ENCODE measurements at regions not wholly inside any gene's neighbourhood (a gene's known extent, or its start where the extent isn't known, plus 50 kb on each side); places are given as distances from the start of the nearest gene placed in this dataset.

GRCh38 chr3:113058188-113058587, 67.4 kb downstream of the GTPBP8 start:
- TF ChIP-seq POLR2A (IDR thresholded peaks at IDR 0.05) (no peak), EP300 (IDR thresholded peaks at IDR 0.05; ENCODE audit: low read depth) (no peak)
- TF ChIP-seq, protein P1, sequence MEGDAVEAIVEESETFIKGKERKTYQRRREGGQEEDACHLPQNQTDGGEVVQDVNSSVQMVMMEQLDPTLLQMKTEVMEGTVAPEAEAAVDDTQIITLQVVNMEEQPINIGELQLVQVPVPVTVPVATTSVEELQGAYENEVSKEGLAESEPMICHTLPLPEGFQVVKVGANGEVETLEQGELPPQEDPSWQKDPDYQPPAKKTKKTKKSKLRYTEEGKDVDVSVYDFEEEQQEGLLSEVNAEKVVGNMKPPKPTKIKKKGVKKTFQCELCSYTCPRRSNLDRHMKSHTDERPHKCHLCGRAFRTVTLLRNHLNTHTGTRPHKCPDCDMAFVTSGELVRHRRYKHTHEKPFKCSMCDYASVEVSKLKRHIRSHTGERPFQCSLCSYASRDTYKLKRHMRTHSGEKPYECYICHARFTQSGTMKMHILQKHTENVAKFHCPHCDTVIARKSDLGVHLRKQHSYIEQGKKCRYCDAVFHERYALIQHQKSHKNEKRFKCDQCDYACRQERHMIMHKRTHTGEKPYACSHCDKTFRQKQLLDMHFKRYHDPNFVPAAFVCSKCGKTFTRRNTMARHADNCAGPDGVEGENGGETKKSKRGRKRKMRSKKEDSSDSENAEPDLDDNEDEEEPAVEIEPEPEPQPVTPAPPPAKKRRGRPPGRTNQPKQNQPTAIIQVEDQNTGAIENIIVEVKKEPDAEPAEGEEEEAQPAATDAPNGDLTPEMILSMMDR (IDR thresholded peaks at IDR 0.05), result no peak

Measured in transverse colon (tissue), 3 donors.